ENCODE measurements at regions not wholly inside any gene's neighbourhood (a gene's known extent, or its start where the extent isn't known, plus 50 kb on each side); places are given as distances from the start of the nearest gene placed in this dataset.
"Not testable (repeated sequence)": the region's sequence is repeated elsewhere in the genome, so short reads cannot be mapped to it uniquely, and the experiment has no call there.

- Histone ChIP-seq H2BK15ac (replicated peaks; ENCODE audit: low read depth) (no peak overlapping the region), H3K27me3 (ENCODE audit: insufficient read depth, low read length, poor library complexity) (no peaks in the 10 kb centered on the region), H4K5ac (ENCODE audit: low read length) (no peak overlapping the region), H3K4ac (ENCODE audit: low read depth, low read length) (no peak overlapping the region), H3K23ac (ENCODE audit: low read length) (no peak overlapping the region), H3K4me3 (ENCODE audit: low read length) (no peak overlapping the region), H3K79me1 (ENCODE audit: low read length) (no peaks in the 10 kb centered on the region), H3K9ac (ENCODE audit: low read length) (no peak overlapping the region), H3K18ac (ENCODE audit: low read length) (no peak overlapping the region), H3K4me2 (ENCODE audit: low read length) (no peak overlapping the region), H2BK5ac (ENCODE audit: low read length) (no peak overlapping the region), H3K79me2 (ENCODE audit: control insufficient read depth, insufficient read depth, low read length) (no peaks in the 10 kb centered on the region), H2AK5ac (ENCODE audit: low read length) (no peak overlapping the region), H4K8ac (ENCODE audit: low read depth, low read length) (no peak overlapping the region), H3K27ac (ENCODE audit: low read depth, low read length) (no peak overlapping the region), H3K56ac (ENCODE audit: low read length) (no peak overlapping the region), H3K4me1 (ENCODE audit: control insufficient read depth, low read depth, low read length) (no peaks in the 10 kb centered on the region), H3K36me3 (ENCODE audit: control insufficient read depth, insufficient read depth, low read length) (no peaks in the 10 kb centered on the region), H2BK120ac (ENCODE audit: low read depth, low read length) (no peak overlapping the region)
- DNase-seq, result no peak
- WGBS (ENCODE audit: extremely low coverage, insufficient coverage, low lambda C conversion rate), result no CpG with 5 or more reads among the region's 1 CpG
Measured at GRCh38 chr3:83230376-83230775, 1468.9 kb upstream of the GBE1 start.

DNA sequence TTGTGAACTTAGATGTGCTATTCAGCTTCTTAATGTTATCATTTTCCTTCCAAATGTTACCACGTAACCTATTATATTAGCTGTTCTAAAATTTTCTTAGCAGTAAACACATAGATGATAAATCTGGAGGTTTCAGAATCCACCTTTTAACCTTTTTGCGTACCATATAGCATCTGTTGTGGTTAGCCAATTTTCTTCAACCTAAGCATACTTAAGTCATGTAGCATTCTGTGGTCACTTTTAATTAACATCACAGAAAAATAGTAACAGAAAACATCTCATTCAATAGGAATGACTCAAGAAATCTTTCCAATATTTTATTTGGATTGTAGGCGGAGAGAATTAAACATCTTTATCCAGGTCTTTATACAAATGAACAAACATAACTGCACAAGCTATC, 1465.3 kb upstream of the GBE1 start:
- Histone ChIP-seq H2BK5ac (ENCODE audit: low read length) (no peak overlapping the region), H2BK15ac (replicated peaks; ENCODE audit: low read depth) (no peak overlapping the region), H3K79me2 (ENCODE audit: control insufficient read depth, insufficient read depth, low read length) (no peaks in the 10 kb centered on the region), H3K79me1 (ENCODE audit: low read length) (no peaks in the 10 kb centered on the region), H3K4ac (ENCODE audit: low read depth, low read length) (no peak overlapping the region), H3K18ac (ENCODE audit: low read length) (no peak overlapping the region), H3K4me3 (ENCODE audit: low read length) (no peak overlapping the region), H4K8ac (ENCODE audit: low read depth, low read length) (no peak overlapping the region), H3K4me2 (ENCODE audit: low read length) (no peak overlapping the region), H3K36me3 (ENCODE audit: control insufficient read depth, insufficient read depth, low read length) (no peaks in the 10 kb centered on the region), H2AK5ac (ENCODE audit: low read length) (no peak overlapping the region), H4K5ac (ENCODE audit: low read length) (no peak overlapping the region), H3K56ac (ENCODE audit: low read length) (no peak overlapping the region), H3K27ac (ENCODE audit: low read depth, low read length) (no peak overlapping the region), H3K4me1 (ENCODE audit: control insufficient read depth, low read depth, low read length) (no peaks in the 10 kb centered on the region), H3K9ac (ENCODE audit: low read length) (no peak overlapping the region), H2BK120ac (ENCODE audit: low read depth, low read length) (no peak overlapping the region), H3K23ac (ENCODE audit: low read length) (no peak overlapping the region), H3K27me3 (ENCODE audit: insufficient read depth, low read length, poor library complexity) (no peaks in the 10 kb centered on the region)
- WGBS (ENCODE audit: extremely low coverage, insufficient coverage, low lambda C conversion rate), result no CpG with 5 or more reads among the region's 3 CpGs
- no peak for DNase-seq

- no peaks in the 10 kb centered on the region for H3K4me1 ChIP-seq (ENCODE audit: control insufficient read depth, low read depth, low read length)
- no peaks in the 10 kb centered on the region for H3K27me3 ChIP-seq (ENCODE audit: insufficient read depth, low read length, poor library complexity)
- H2BK5ac ChIP-seq (ENCODE audit: low read length), result no peak overlapping the region
- no peak overlapping the region for H3K4me3 ChIP-seq (ENCODE audit: low read length)
- H3K36me3 ChIP-seq (ENCODE audit: control insufficient read depth, insufficient read depth, low read length), result no peaks in the 10 kb centered on the region
- no peak overlapping the region for H4K8ac ChIP-seq (ENCODE audit: low read depth, low read length)
- H3K23ac ChIP-seq (ENCODE audit: low read length), result no peak overlapping the region
- no peak overlapping the region for H2BK120ac ChIP-seq (ENCODE audit: low read depth, low read length)
- H3K4me2 ChIP-seq (ENCODE audit: low read length), result no peak overlapping the region
- H3K56ac ChIP-seq (ENCODE audit: low read length), result no peak overlapping the region
- H3K27ac ChIP-seq (ENCODE audit: low read depth, low read length), result no peak overlapping the region
- H3K18ac ChIP-seq (ENCODE audit: low read length), result no peak overlapping the region
- no peak overlapping the region for H3K9ac ChIP-seq (ENCODE audit: low read length)
- WGBS (ENCODE audit: extremely low coverage, insufficient coverage, low lambda C conversion rate), result no CpG with 5 or more reads among the region's 5 CpGs
- H3K4ac ChIP-seq (ENCODE audit: low read depth, low read length), result no peak overlapping the region
- H3K79me1 ChIP-seq (ENCODE audit: low read length), result no peaks in the 10 kb centered on the region
- H3K79me2 ChIP-seq (ENCODE audit: control insufficient read depth, insufficient read depth, low read length), result no peaks in the 10 kb centered on the region
- H2AK5ac ChIP-seq (ENCODE audit: low read length), result no peak overlapping the region
- H4K5ac ChIP-seq (ENCODE audit: low read length), result no peak overlapping the region
- DNase-seq, result no peak
- H2BK15ac ChIP-seq (replicated peaks; ENCODE audit: low read depth), result no peak overlapping the region
Measured at GRCh38 chr3:83224101-83224868, 1462.8 kb upstream of the GBE1 start.

DNA sequence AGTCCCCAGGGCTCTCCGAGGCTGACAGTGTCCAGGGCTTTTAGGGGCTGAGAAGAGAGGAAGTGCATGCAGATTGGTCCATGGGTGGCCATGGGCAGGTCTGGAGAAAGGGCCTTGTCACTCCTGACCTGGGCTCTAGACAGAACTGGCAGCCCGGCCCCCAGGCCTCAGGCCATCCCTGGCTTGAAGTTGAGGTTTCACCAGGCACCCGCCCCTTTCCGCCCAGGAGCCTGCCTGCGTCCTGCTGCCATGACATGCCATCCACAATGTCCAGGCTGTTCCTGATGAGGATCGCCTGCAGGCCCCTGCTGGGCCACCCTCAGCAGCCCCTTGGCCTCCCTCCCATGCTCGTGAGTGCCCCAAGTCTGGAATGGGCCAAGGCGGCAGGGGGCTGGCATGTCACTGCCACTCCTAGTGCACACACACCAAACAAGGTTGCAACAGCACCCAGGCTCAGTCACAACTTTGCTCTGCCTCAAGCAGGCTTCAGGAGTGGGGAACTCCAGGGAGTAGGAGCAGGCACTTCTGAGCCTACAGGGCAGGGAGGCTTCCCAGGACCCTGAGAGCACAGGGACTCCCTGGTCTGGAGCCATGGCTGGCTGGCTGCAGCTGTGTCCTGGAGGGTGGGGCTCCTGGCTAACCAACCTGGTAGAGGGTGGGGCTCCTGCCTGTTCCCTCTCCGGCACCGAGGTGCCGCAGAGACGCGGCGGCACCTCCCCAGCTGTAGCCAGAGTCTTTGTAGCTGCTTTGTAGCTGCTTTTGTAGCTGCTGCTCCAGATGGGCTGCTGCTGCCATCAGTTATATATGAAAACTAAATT, 1457.1 kb upstream of the GBE1 start:
- H2BK120ac ChIP-seq (ENCODE audit: low read depth, low read length), result no peak overlapping the region
- H3K4me3 ChIP-seq (ENCODE audit: low read length), result no peak overlapping the region
- no peak overlapping the region for H3K9ac ChIP-seq (ENCODE audit: low read length)
- H3K4me1 ChIP-seq (ENCODE audit: control insufficient read depth, low read depth, low read length), result no peaks in the 10 kb centered on the region
- H3K4me2 ChIP-seq (ENCODE audit: low read length), result no peak overlapping the region
- H3K36me3 ChIP-seq (ENCODE audit: control insufficient read depth, insufficient read depth, low read length), result no peaks in the 10 kb centered on the region
- H2AK5ac ChIP-seq (ENCODE audit: low read length), result no peak overlapping the region
- DNase-seq, result no peak
- H3K23ac ChIP-seq (ENCODE audit: low read length), result no peak overlapping the region
- no peaks in the 10 kb centered on the region for H3K79me2 ChIP-seq (ENCODE audit: control insufficient read depth, insufficient read depth, low read length)
- H2BK15ac ChIP-seq (replicated peaks; ENCODE audit: low read depth), result no peak overlapping the region
- H3K27ac ChIP-seq (ENCODE audit: low read depth, low read length), result no peak overlapping the region
- H3K18ac ChIP-seq (ENCODE audit: low read length), result no peak overlapping the region
- H2BK5ac ChIP-seq (ENCODE audit: low read length), result no peak overlapping the region
- no peaks in the 10 kb centered on the region for H3K79me1 ChIP-seq (ENCODE audit: low read length)
- no CpG with 5 or more reads among the region's 14 CpGs for WGBS (ENCODE audit: extremely low coverage, insufficient coverage, low lambda C conversion rate)
- H3K56ac ChIP-seq (ENCODE audit: low read length), result no peak overlapping the region
- no peak overlapping the region for H3K4ac ChIP-seq (ENCODE audit: low read depth, low read length)
- no peak overlapping the region for H4K5ac ChIP-seq (ENCODE audit: low read length)
- no peaks in the 10 kb centered on the region for H3K27me3 ChIP-seq (ENCODE audit: insufficient read depth, low read length, poor library complexity)
- H4K8ac ChIP-seq (ENCODE audit: low read depth, low read length), result no peak overlapping the region

DNA sequence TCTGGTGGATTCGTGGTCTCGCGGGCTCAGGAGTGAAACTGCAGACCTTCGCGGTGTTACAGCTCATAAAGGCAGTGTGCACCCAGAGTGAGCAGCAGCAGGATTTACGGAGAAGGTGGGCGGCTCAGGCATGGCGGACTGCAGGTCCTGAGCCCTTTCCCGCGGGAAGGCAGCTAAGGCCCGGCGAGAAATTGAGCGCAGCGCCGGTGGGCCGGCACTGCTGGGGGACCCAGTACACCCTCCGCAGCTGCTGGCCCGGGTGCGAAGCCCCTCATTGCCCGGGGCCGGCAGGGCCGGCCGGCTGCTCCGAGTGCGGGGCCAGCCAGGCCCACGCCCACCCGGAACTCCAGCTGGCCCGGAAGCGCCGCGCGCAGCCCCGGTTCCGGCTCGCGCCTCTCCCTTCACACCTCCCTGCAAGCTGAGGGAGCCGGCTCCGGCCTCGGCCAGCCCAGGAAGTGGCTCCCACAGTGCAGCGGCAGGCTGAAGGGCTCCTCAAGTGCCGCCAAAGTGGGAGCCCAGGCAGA, 1456.2 kb upstream of the GBE1 start:
- H3K27me3 ChIP-seq (ENCODE audit: insufficient read depth, low read length, poor library complexity); H2BK5ac ChIP-seq (ENCODE audit: low read length); H3K4me3 ChIP-seq (ENCODE audit: low read length); H3K4me1 ChIP-seq (ENCODE audit: control insufficient read depth, low read depth, low read length); H4K5ac ChIP-seq (ENCODE audit: low read length); H3K18ac ChIP-seq (ENCODE audit: low read length); H3K4me2 ChIP-seq (ENCODE audit: low read length); DNase-seq; H3K36me3 ChIP-seq (ENCODE audit: control insufficient read depth, insufficient read depth, low read length); H3K23ac ChIP-seq (ENCODE audit: low read length); H2BK120ac ChIP-seq (ENCODE audit: low read depth, low read length); H3K56ac ChIP-seq (ENCODE audit: low read length); H2BK15ac ChIP-seq (replicated peaks; ENCODE audit: low read depth); H3K4ac ChIP-seq (ENCODE audit: low read depth, low read length); H3K27ac ChIP-seq (ENCODE audit: low read depth, low read length); H4K8ac ChIP-seq (ENCODE audit: low read depth, low read length); H3K79me1 ChIP-seq (ENCODE audit: low read length); H3K79me2 ChIP-seq (ENCODE audit: control insufficient read depth, insufficient read depth, low read length); H2AK5ac ChIP-seq (ENCODE audit: low read length); H3K9ac ChIP-seq (ENCODE audit: low read length): not testable (repeated sequence)
- no CpG with 5 or more reads among the region's 41 CpGs for WGBS (ENCODE audit: extremely low coverage, insufficient coverage, low lambda C conversion rate)
